Karpas-422 (cell line): ENCODE measurements at regions not wholly inside any gene's neighbourhood (a gene's known extent, or its start where the extent isn't known, plus 50 kb on each side); places are given as distances from the start of the nearest gene placed in this dataset.
"Not testable (repeated sequence)": the region's sequence is repeated elsewhere in the genome, so short reads cannot be mapped to it uniquely, and the experiment has no call there.

ENCODE experiments used
- DNase-seq: peaks from one replicate; pipeline ENCODE4 v3.0.0-alpha.2; 2015
- H2AFZ ChIP-seq: fragments of 200-600 bp; sonication (generic); 2 replicates; pipeline ENCODE4 v1.6.1; 2014; ENCODE audit warnings: antibody characterized with exemption, low read length, mixed read lengths
- H3K27ac ChIP-seq: fragments of 200-600 bp; sonication (generic); 2 replicates; pipeline ENCODE4 v1.5.1; 2014; ENCODE audit warnings: mild to moderate bottlenecking, low read length, moderate library complexity
- H3K27me3 ChIP-seq: fragments of 200-600 bp; sonication (generic); 2 replicates; pipeline ENCODE4 v1.6.1; 2014; ENCODE audit warnings: low read length, mixed read lengths
- H3K36me3 ChIP-seq: fragments of 200-600 bp; sonication (generic); 2 replicates; pipeline ENCODE4 v1.6.1; 2014; ENCODE audit warnings: low read length, mixed read lengths; ENCODE audit not compliant: insufficient read depth
- H3K4me1 ChIP-seq: fragments of 200-600 bp; sonication (generic); 2 replicates; pipeline ENCODE4 v1.6.1; 2014; ENCODE audit warnings: mild to moderate bottlenecking, low read length, mixed read lengths
- H3K4me2 ChIP-seq: fragments of 200-600 bp; sonication (generic); 2 replicates; pipeline ENCODE4 v1.6.1; 2014; ENCODE audit warnings: low read length, low read depth, mild to moderate bottlenecking; ENCODE audit not compliant: poor library complexity, severe bottlenecking
- H3K4me3 ChIP-seq: fragments of 200-600 bp; sonication (generic); 2 replicates; pipeline ENCODE4 v1.5.1; 2014; ENCODE audit warnings: mild to moderate bottlenecking, antibody characterized with exemption, low read length, mixed read lengths
- H3K79me2 ChIP-seq: fragments of 200-600 bp; sonication (generic); 2 replicates; pipeline ENCODE4 v1.6.1; 2014; ENCODE audit warnings: mild to moderate bottlenecking, low read length, mixed read lengths
- H3K9ac ChIP-seq: fragments of 200-600 bp; sonication (generic); 2 replicates; pipeline ENCODE4 v1.6.0; 2014; ENCODE audit warnings: low read length
- H3K9me2 ChIP-seq: fragments of 200-600 bp; sonication (generic), shearing (Covaris generic); replicated peaks from 2 replicates; pipeline ENCODE4 v1.6.0; 2014; ENCODE audit warnings: mild to moderate bottlenecking, low read length, moderate library complexity; ENCODE audit not compliant: insufficient read depth
- H3K9me3 ChIP-seq: fragments of 300-700, 200-600 bp; sonication (generic); 2 replicates; pipeline ENCODE4 v1.6.1; 2014; ENCODE audit warnings: low read length, mixed read lengths
- H4K20me1 ChIP-seq: fragments of 200-600 bp; sonication (generic); 2 replicates; pipeline ENCODE4 v1.6.1; 2014; ENCODE audit warnings: mild to moderate bottlenecking, antibody characterized with exemption, low read length, low read depth; ENCODE audit not compliant: insufficient read depth

DNA sequence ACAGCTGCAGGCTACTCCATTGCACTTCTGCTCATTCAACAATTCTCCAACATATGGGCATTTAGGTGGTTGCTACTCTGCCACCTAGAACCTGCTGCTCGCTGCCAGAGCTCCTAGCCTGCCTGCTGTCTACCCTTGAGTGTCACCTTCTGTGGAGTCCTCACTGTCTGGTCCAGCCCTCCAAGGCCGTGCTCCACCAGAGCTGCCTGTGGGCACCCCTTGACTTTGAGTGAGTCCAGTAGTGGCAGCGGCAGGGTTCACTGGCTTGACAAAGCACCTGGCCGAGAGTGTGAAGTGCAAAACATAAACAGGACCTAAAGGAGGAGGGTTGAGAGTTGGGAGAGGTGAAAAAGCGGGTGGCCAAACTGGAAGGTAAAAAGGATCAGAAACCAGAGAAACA lies 120.3 kb upstream of the DNAH14 start:
- H2AFZ ChIP-seq, result no peak overlapping the region
- H3K4me3 ChIP-seq, result no peak overlapping the region
- no peaks in the 10 kb centered on the region for H3K9me2 ChIP-seq
- no peaks in the 10 kb centered on the region for H3K79me2 ChIP-seq
- no peaks in the 10 kb centered on the region for H3K9me3 ChIP-seq
- no peak overlapping the region for H3K9ac ChIP-seq
- H3K36me3 ChIP-seq, result no peaks in the 10 kb centered on the region
- no peak overlapping the region for H3K4me2 ChIP-seq
- no peaks in the 10 kb centered on the region for H4K20me1 ChIP-seq
- no peak for DNase-seq
- H3K27me3 ChIP-seq, result no peaks in the 10 kb centered on the region
- no peaks in the 10 kb centered on the region for H3K4me1 ChIP-seq
- no peak overlapping the region for H3K27ac ChIP-seq

- H3K9me3 ChIP-seq, result no peaks in the 10 kb centered on the region
- no peaks in the 10 kb centered on the region for H3K4me1 ChIP-seq
- no peak overlapping the region for H3K27ac ChIP-seq
- no peak for DNase-seq
- no peak overlapping the region for H3K4me3 ChIP-seq
- H3K27me3 ChIP-seq, result no peaks in the 10 kb centered on the region
- H3K9ac ChIP-seq, result no peak overlapping the region
- H3K4me2 ChIP-seq, result no peak overlapping the region
- H4K20me1 ChIP-seq, result no peaks in the 10 kb centered on the region
- H3K9me2 ChIP-seq, result no peaks in the 10 kb centered on the region
- H2AFZ ChIP-seq, result no peak overlapping the region
- H3K36me3 ChIP-seq, result no peaks in the 10 kb centered on the region
- no peaks in the 10 kb centered on the region for H3K79me2 ChIP-seq
Observed at GRCh38 chr1:224809613-224810012, 119.9 kb upstream of the DNAH14 start.

- H3K9me3 ChIP-seq, result no peaks in the 10 kb centered on the region
- no peaks in the 10 kb centered on the region for H3K36me3 ChIP-seq
Observed at GRCh38 chr1:224811564-224811963, 117.9 kb upstream of the DNAH14 start.

GRCh38 chr1:224815647-224816046 lies 113.8 kb upstream of the DNAH14 start:
- Histone ChIP-seq H3K4me3 (no peak overlapping the region), H3K27ac (no peak overlapping the region), H3K9ac (no peak overlapping the region), H3K36me3 (no peaks in the 10 kb centered on the region), H3K79me2 (no peaks in the 10 kb centered on the region), H4K20me1 (no peaks in the 10 kb centered on the region), H3K4me2 (no peak overlapping the region), H3K9me3 (no peaks in the 10 kb centered on the region), H3K27me3 (no peaks in the 10 kb centered on the region), H3K9me2 (no peaks in the 10 kb centered on the region), H3K4me1 (no peaks in the 10 kb centered on the region), H2AFZ (no peak overlapping the region)
- no peak for DNase-seq

More at GRCh38 chr1:224811564-224811963, 117.9 kb upstream of the DNAH14 start:
- no peaks in the 10 kb centered on the region for H3K79me2 ChIP-seq
- no peaks in the 10 kb centered on the region for H3K4me1 ChIP-seq
- no peaks in the 10 kb centered on the region for H4K20me1 ChIP-seq
- H3K27me3 ChIP-seq, result no peaks in the 10 kb centered on the region
- H3K9me2 ChIP-seq, result no peaks in the 10 kb centered on the region
- no peak overlapping the region for H3K4me3 ChIP-seq
- no peak overlapping the region for H3K4me2 ChIP-seq
- H3K27ac ChIP-seq, result no peak overlapping the region
- no peak overlapping the region for H2AFZ ChIP-seq
- no peak for DNase-seq
- H3K9ac ChIP-seq, result no peak overlapping the region

- no peaks in the 10 kb centered on the region for H3K27me3 ChIP-seq
- H3K9ac ChIP-seq, result no peak overlapping the region
- H3K79me2 ChIP-seq, result no peaks in the 10 kb centered on the region
Observed at GRCh38 chr1:224816062-224816461, 113.4 kb upstream of the DNAH14 start.

DNA sequence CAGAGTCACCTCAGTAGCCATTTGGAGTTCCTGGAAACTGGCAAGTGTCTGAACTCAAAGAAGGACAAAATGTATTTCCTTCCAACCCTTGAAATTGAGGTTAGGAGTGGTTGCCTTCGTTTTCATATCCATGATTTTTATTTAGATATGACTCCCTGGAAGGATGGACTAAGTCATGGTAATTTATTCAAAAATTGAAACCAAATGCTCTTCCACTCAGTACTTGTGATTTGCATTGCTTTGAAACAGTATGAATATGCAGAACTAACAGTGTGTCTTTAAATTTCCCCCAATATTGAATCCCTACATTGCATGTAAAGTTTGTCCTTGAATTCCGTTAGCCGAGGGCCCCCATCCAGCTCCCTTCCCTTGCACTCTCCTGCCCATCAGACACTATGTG lies 112.1 kb upstream of the DNAH14 start:
- Histone ChIP-seq H2AFZ (no peak overlapping the region), H4K20me1 (no peaks in the 10 kb centered on the region), H3K36me3 (no peaks in the 10 kb centered on the region), H3K9me3 (no peaks in the 10 kb centered on the region), H3K9me2 (no peaks in the 10 kb centered on the region), H3K4me1 (no peaks in the 10 kb centered on the region), H3K27ac (no peak overlapping the region), H3K4me2 (no peak overlapping the region), H3K79me2 (no peaks in the 10 kb centered on the region), H3K4me3 (no peak overlapping the region), H3K9ac (no peak overlapping the region), H3K27me3 (no peaks in the 10 kb centered on the region)
- DNase-seq, result no peak

More at GRCh38 chr1:224816062-224816461, 113.4 kb upstream of the DNAH14 start:
- no peak overlapping the region for H3K4me2 ChIP-seq
- no peak for DNase-seq
- H3K4me3 ChIP-seq, result no peak overlapping the region
- H3K9me3 ChIP-seq, result no peaks in the 10 kb centered on the region
- H3K27ac ChIP-seq, result no peak overlapping the region
- H3K36me3 ChIP-seq, result no peaks in the 10 kb centered on the region
- no peaks in the 10 kb centered on the region for H4K20me1 ChIP-seq
- no peak overlapping the region for H2AFZ ChIP-seq
- H3K4me1 ChIP-seq, result no peaks in the 10 kb centered on the region
- no peaks in the 10 kb centered on the region for H3K9me2 ChIP-seq

DNA sequence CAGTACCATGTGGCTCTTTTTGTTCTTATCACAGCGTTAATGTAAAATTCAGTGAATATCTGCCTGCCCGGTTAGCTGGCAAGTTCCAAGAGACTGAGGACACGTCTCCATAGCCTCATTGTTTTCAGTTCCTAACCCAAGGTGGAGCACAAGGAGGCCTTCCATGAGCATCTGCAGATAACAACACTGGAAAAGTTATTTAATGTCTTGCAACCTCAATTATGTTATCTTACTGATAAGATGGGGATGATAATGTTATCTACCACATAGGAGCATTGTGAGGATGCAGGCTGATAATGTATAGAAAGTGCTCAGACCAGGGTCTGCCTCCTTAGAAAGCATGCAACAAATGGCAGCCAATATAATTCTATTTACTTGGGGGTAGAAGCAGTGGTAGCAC lies 109.6 kb upstream of the DNAH14 start:
- H3K4me2 ChIP-seq, result no peak overlapping the region
- no peaks in the 10 kb centered on the region for H3K27me3 ChIP-seq
- no peak for DNase-seq
- H3K9me3 ChIP-seq, result no peaks in the 10 kb centered on the region
- no peaks in the 10 kb centered on the region for H3K79me2 ChIP-seq
- H4K20me1 ChIP-seq, result no peaks in the 10 kb centered on the region
- H3K4me3 ChIP-seq, result no peak overlapping the region
- no peak overlapping the region for H3K27ac ChIP-seq
- H3K9me2 ChIP-seq, result no peaks in the 10 kb centered on the region
- no peaks in the 10 kb centered on the region for H3K36me3 ChIP-seq
- no peaks in the 10 kb centered on the region for H3K4me1 ChIP-seq
- H3K9ac ChIP-seq, result no peak overlapping the region
- no peak overlapping the region for H2AFZ ChIP-seq

GRCh38 chr1:224820341-224820740 lies 109.1 kb upstream of the DNAH14 start:
- no peak overlapping the region for H2AFZ ChIP-seq
- H3K27ac ChIP-seq, result no peak overlapping the region
- H3K9ac ChIP-seq, result no peak overlapping the region
- no peak for DNase-seq
- H3K9me2 ChIP-seq, result no peaks in the 10 kb centered on the region
- no peak overlapping the region for H3K4me2 ChIP-seq
- no peak overlapping the region for H3K4me3 ChIP-seq
- H3K9me3 ChIP-seq, result no peaks in the 10 kb centered on the region
- no peaks in the 10 kb centered on the region for H3K79me2 ChIP-seq
- no peaks in the 10 kb centered on the region for H3K27me3 ChIP-seq
- no peaks in the 10 kb centered on the region for H3K36me3 ChIP-seq
- no peaks in the 10 kb centered on the region for H4K20me1 ChIP-seq
- H3K4me1 ChIP-seq, result no peaks in the 10 kb centered on the region

GRCh38 chr1:224821751-224822150 lies 107.7 kb upstream of the DNAH14 start:
- not testable (repeated sequence) for H3K9me3 ChIP-seq, H3K4me3 ChIP-seq, H3K4me2 ChIP-seq, H4K20me1 ChIP-seq, H3K36me3 ChIP-seq, H3K9ac ChIP-seq, H3K27me3 ChIP-seq, H3K79me2 ChIP-seq, DNase-seq, H3K9me2 ChIP-seq, H3K27ac ChIP-seq, H2AFZ ChIP-seq, H3K4me1 ChIP-seq
